K562 (cell line): ENCODE measurements at regions not wholly inside any gene's neighbourhood (a gene's known extent, or its start where the extent isn't known, plus 50 kb on each side); places are given as distances from the start of the nearest gene placed in this dataset.

Experiments
- ATAC-seq: fragments of 200-7000 bp; cut with Tn5 transposase; 3 replicates; pipeline ENCODE4 v1.9.1; 2020; ENCODE audit warnings: moderate library complexity
- BruUV-seq: library from RNA; stranded (reverse); fragments of 400-500 nt; replicated peaks from 2 replicates; lab custom pipeline; 2021; lab: Mats Ljungman, UMichigan
- CTCF ChIA-PET: fragments of 300-600 bp; formaldehyde crosslinking; extraction: SDS; loops from one replicate; lab custom pipeline; 2021; ENCODE audit warnings: low intra/inter-chr PET ratio; lab: Yijun Ruan, JAX
- POLR2A ChIA-PET: fragments of 300-600, 350-650 bp; sonication (Branson Sonifier 250); formaldehyde crosslinking; extraction: SDS; loops from one replicate; lab custom pipeline; 2021; ENCODE audit warnings: antibody characterized with exemption, inconsistent platforms; lab: Yijun Ruan, JAX
- DNase-seq, 4 experiments: peaks; one replicate each; pipeline versions ENCODE4 v3.0.0 to v3.0.0-alpha.2; 2011 to 2018; ENCODE audit warnings: low spot score in 3 of 4, mixed read lengths in 3 of 4; ENCODE audit errors: extremely low read depth in 1 of 4
- FAIRE-seq: peaks from 2 replicates; lab custom pipeline; 2011; peaks lifted over from hg19 to GRCh38; lab: Jason Lieb, UNC
- H2AFZ ChIP-seq: 2 replicates; pipeline ENCODE4 v1.6.0; 2011; ENCODE audit warnings: low read depth, low read length, control low read depth, inconsistent platforms
- H3K27ac ChIP-seq: fragments of 200-600 bp; 3 replicates; pipeline ENCODE4 v1.8.0; 2011; ENCODE audit warnings: low read depth, mild to moderate bottlenecking, control low read depth, inconsistent platforms, low read length, moderate library complexity, mixed read lengths; ENCODE audit errors: extremely low read depth
- H3K27me3 ChIP-seq, 2 experiments: fragments of 300-600 bp in 1 of 2; 2 replicates in 1 of 2; 3 replicates in 1 of 2; pipeline versions ENCODE4 v1.6.0 to v1.8.0; 2011; ENCODE audit warnings: inconsistent platforms in 2 of 2, low read length in 2 of 2, mild to moderate bottlenecking in 1 of 2, mixed read lengths in 1 of 2, moderate library complexity in 1 of 2; ENCODE audit not compliant: control insufficient read depth in 2 of 2, insufficient read depth in 2 of 2
- H3K36me3 ChIP-seq: fragments of 300-600 bp; 3 replicates; pipeline ENCODE4 v1.8.0; 2011; ENCODE audit warnings: mild to moderate bottlenecking, low read length, inconsistent platforms; ENCODE audit not compliant: control insufficient read depth, insufficient read depth
- H3K4me1 ChIP-seq, 2 experiments: fragments of 200-600 bp in 1 of 2; replicated peaks in 1 of 2; 2 replicates in 1 of 2; 3 replicates in 1 of 2; pipeline versions ENCODE4 v1.5.1 to v1.8.0; 2011; ENCODE audit warnings: inconsistent platforms in 2 of 2, low read length in 2 of 2, mild to moderate bottlenecking in 1 of 2, mixed read lengths in 1 of 2, moderate library complexity in 1 of 2; ENCODE audit not compliant: control insufficient read depth in 2 of 2, insufficient read depth in 2 of 2
- H3K4me2 ChIP-seq: 2 replicates; pipeline ENCODE4 v1.6.1; 2011; ENCODE audit warnings: low read length, control low read depth, inconsistent platforms, mixed read lengths; ENCODE audit not compliant: insufficient read depth
- H3K4me3 ChIP-seq: fragments of 200-600 bp; sonication (generic), shearing (Covaris generic); 2 replicates; pipeline ENCODE4 v1.5.1; 2016; ENCODE audit warnings: control low read depth, inconsistent platforms
- H3K79me2 ChIP-seq: fragments of 200-600 bp; 3 replicates; pipeline ENCODE4 v1.8.0; 2011; ENCODE audit warnings: low read length, inconsistent platforms; ENCODE audit not compliant: control insufficient read depth, insufficient read depth
- H3K9ac ChIP-seq, 2 experiments: 2 replicates each; pipeline versions ENCODE4 v1.6.0 to v1.6.1; 2011; ENCODE audit warnings: low read depth in 2 of 2, low read length in 2 of 2, control low read depth in 1 of 2, inconsistent platforms in 1 of 2, mild to moderate bottlenecking in 1 of 2, mixed read lengths in 1 of 2; ENCODE audit not compliant: insufficient read depth in 1 of 2
- H3K9me1 ChIP-seq: one replicate; pipeline ENCODE4 v1.6.0; 2011; ENCODE audit warnings: inconsistent platforms, mild to moderate bottlenecking, low read length, moderate library complexity; ENCODE audit not compliant: control insufficient read depth, insufficient read depth
- H3K9me3 ChIP-seq: replicated peaks from 2 replicates; pipeline ENCODE4 v1.5.1; 2011; ENCODE audit warnings: low read depth, low read length, inconsistent platforms; ENCODE audit not compliant: control insufficient read depth, insufficient read depth
- H4K20me1 ChIP-seq: replicated peaks from 2 replicates; pipeline ENCODE4 v1.6.1; 2011; ENCODE audit warnings: low read length, inconsistent platforms, mixed read lengths; ENCODE audit not compliant: control insufficient read depth, insufficient read depth
- HDAC6 ChIP-seq: IDR thresholded peaks from 2 replicates; pipeline ENCODE4 v1.6.1; 2012; ENCODE audit warnings: low read depth, mild to moderate bottlenecking, control low read depth, inconsistent platforms, low read length, moderate library complexity
- HINFP ChIP-seq: fragments of 450-650 bp; conservative IDR thresholded peaks from 2 replicates; pipeline ENCODE4 v1.6.1; 2016; ENCODE audit warnings: missing genetic modification characterization, low read depth, mild to moderate bottlenecking, control low read depth, missing compliant biosample characterization
- MECOM ChIP-seq: fragments of 250-450 bp; sonication (Bioruptor Pico); IDR thresholded peaks from 2 replicates; pipeline ENCODE4 v1.8.0; 2022; ENCODE audit warnings: inconsistent platforms
- MTA1 ChIP-seq: fragments of 450-650 bp; IDR thresholded peaks from 2 replicates; pipeline ENCODE4 v1.6.1; 2017; ENCODE audit warnings: borderline replicate concordance
- MYC ChIP-seq, 2 experiments: fragments of 250-450 bp in 1 of 2; sonication (Bioruptor Pico) in 1 of 2; IDR thresholded peaks; 2 replicates each; pipeline versions ENCODE4 v1.5.1 to v1.6.1; 2012 to 2021; ENCODE audit warnings: low read depth in 2 of 2, borderline replicate concordance in 1 of 2, improper control_type of control experiment in 1 of 2, low read length in 1 of 2, mild to moderate bottlenecking in 1 of 2, moderate library complexity in 1 of 2
- NCOA4 ChIP-seq: fragments of 450-650 bp; IDR thresholded peaks from 2 replicates; pipeline ENCODE4 v1.6.1; 2018; ENCODE audit warnings: mild to moderate bottlenecking; ENCODE audit not compliant: partially characterized antibody
- NCOA6 ChIP-seq: fragments of 450-650 bp; IDR thresholded peaks from 2 replicates; pipeline ENCODE4 v1.6.1; 2017; ENCODE audit warnings: mild to moderate bottlenecking
- RBM22 ChIP-seq: fragments of 200-400 bp; formaldehyde crosslinking; IDR thresholded peaks from 2 replicates; pipeline ENCODE4 v1.6.1; 2018; ENCODE audit warnings: low read length, low read depth; ENCODE audit not compliant: poor library complexity, severe bottlenecking
- RFX7 ChIP-seq: fragments of 250-450 bp; sonication (Bioruptor Pico); IDR thresholded peaks from 2 replicates; pipeline ENCODE4 v1.5.1; 2021; ENCODE audit warnings: mild to moderate bottlenecking
- SAFB ChIP-seq: fragments of 200-400 bp; formaldehyde crosslinking; IDR thresholded peaks from 2 replicates; pipeline ENCODE4 v1.6.1; 2017; ENCODE audit warnings: low read depth, low read length, borderline replicate concordance
- SFPQ ChIP-seq: fragments of 200-400 bp; formaldehyde crosslinking; IDR thresholded peaks from 2 replicates; pipeline ENCODE4 v1.6.1; 2017; ENCODE audit warnings: mild to moderate bottlenecking, low read depth, low read length, moderate library complexity
- ZNF766 ChIP-seq: fragments of 200-800 bp; sonication (Bioruptor generic); conservative IDR thresholded peaks from 2 replicates; pipeline ENCODE4 v1.6.1; 2016; ENCODE audit warnings: missing genetic modification characterization, missing compliant biosample characterization
- WGBS: fragments of 100-300 bp; shearing (Covaris generic); methylation state at CpG from one replicate; pipeline ENCODE4 v1.1.6; 2016; ENCODE audit warnings: low coverage, mixed read lengths; ENCODE audit not compliant: insufficient coverage; ENCODE audit errors: missing lambda C conversion rate; 5-methylcytosine and 5-hydroxymethylcytosine counted together
- in situ Hi-C: fragments of 300-500 bp; cut with MboI; formaldehyde crosslinking; loops from 4 replicates; pipeline ENCODE4 v1.15.0; 2018; ENCODE audit warnings: inconsistent platforms, mixed read lengths
- intact Hi-C: fragments of 100-400 bp; cut with micrococcal nuclease; formaldehyde crosslinking; loops from 2 replicates; pipeline ENCODE4 v1.14.2; 2022
- TF ChIP-seq, protein P1 (sequence below): fragments of 250-450 bp; sonication (Bioruptor Pico); IDR thresholded peaks from 2 replicates; pipeline ENCODE4 v1.6.1; 2021; ENCODE audit warnings: mild to moderate bottlenecking

- Histone ChIP-seq H2AFZ (no peak overlapping the region), H3K9ac (no peak overlapping the region), H3K36me3 (no peaks in the 10 kb centered on the region), H3K27ac (no peak overlapping the region), H3K9me3 (no peaks in the 10 kb centered on the region), H3K27me3 (peaks cover 11 to 57% of the 10 kb centered on the region in 2 experiments), H3K4me2 (no peak overlapping the region), H4K20me1 (peaks cover 12% of the 10 kb centered on the region), H3K4me3 (no peak overlapping the region), H3K9me1 (no peaks in the 10 kb centered on the region), H3K4me1 (no peaks in the 10 kb centered on the region), H3K79me2 (no peaks in the 10 kb centered on the region)
- no peak for TF ChIP-seq ZNF766 (CRISPR knock-in tag)
- TF ChIP-seq NCOA6: no peak
- TF ChIP-seq MTA1: no peak
- no peak for TF ChIP-seq HDAC6
- no peak for TF ChIP-seq SAFB
- no peak for TF ChIP-seq RBM22
- TF ChIP-seq MECOM (CRISPR knock-in tag): no peak
- no peak for FAIRE-seq
- in situ Hi-C loops (no loop called here), intact Hi-C loops (no loop called here)
- 1% methylated on average over 12 of the region's 12 CpGs for WGBS
- BruUV-seq: no TSS peak
- ATAC-seq: no peak
- CTCF ChIA-PET: no interaction called here
- POLR2A ChIA-PET: interaction anchor here (0.6 kb wide), 1 partner anchor 274 kb away, joined by 3 read pairs; no protein-coding TSS in a partner anchor
- no peak for DNase-seq
These were observed 178.3 kb downstream of the ENGASE start for GRCh38 chr17:79252886-79253285.

DNA sequence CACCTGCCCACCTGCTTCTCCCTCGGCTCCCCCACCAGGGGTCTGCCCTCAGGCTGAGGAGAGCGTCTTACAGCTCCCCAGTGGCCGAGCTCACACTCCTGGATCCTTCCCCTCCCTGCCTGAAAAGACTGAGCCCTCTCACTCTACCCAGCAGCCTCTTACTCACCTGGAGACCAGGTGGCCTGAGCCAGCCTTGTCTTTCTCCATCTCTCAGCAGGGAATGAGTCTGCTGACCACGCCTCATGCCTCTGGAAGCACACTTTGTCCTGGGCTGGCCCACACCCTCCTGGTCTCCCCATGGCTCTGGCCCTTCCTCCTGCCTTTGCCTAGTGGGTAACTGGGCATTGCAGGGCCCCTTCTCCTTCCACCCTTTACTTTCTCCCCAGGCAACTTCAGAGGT, 177.2 kb downstream of the ENGASE start:
- FAIRE-seq (no peak), DNase-seq (no peak), ATAC-seq (no peak)
- 2% methylated on average over 4 of the region's 4 CpGs for WGBS
- Histone ChIP-seq H3K4me3 (no peak overlapping the region), H3K4me1 (no peaks in the 10 kb centered on the region), H3K79me2 (no peaks in the 10 kb centered on the region), H4K20me1 (peaks cover 12% of the 10 kb centered on the region), H3K4me2 (no peak overlapping the region), H3K9ac (no peak overlapping the region), H2AFZ (no peak overlapping the region), H3K9me1 (no peaks in the 10 kb centered on the region), H3K27ac (no peak overlapping the region), H3K9me3 (no peaks in the 10 kb centered on the region), H3K27me3 (peaks cover 10 to 49% of the 10 kb centered on the region in 2 experiments), H3K36me3 (no peaks in the 10 kb centered on the region)
- BruUV-seq: no TSS peak
- ChIA-PET CTCF (no interaction called here), POLR2A (no interaction called here)
- in situ Hi-C loops: no loop called here
- intact Hi-C loops: no loop called here
- no peak for TF ChIP-seq HINFP
- TF ChIP-seq NCOA4: no peak
- TF ChIP-seq, protein P1, sequence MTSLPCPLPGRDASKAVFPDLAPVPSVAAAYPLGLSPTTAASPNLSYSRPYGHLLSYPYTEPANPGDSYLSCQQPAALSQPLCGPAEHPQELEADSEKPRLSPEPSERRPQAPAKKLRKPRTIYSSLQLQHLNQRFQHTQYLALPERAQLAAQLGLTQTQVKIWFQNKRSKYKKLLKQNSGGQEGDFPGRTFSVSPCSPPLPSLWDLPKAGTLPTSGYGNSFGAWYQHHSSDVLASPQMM (CRISPR knock-in tag): no peak
- no peak for TF ChIP-seq SAFB
- TF ChIP-seq RFX7 (CRISPR knock-in tag): no peak
- no peak for TF ChIP-seq MYC (IDR thresholded peaks at IDR 0.05; ENCODE audit: low read depth, low read length)
- no peak for TF ChIP-seq MYC (CRISPR knock-in tag; IDR thresholded peaks at IDR 0.05; ENCODE audit: borderline replicate concordance, low read depth)
- no peak for TF ChIP-seq SFPQ
